B cell (primary cell): ENCODE measurements at regions not wholly inside any gene's neighbourhood (a gene's known extent, or its start where the extent isn't known, plus 50 kb on each side); places are given as distances from the start of the nearest gene placed in this dataset.

Experiments used
- CTCF ChIP-seq: fragments of 200-600 bp; IDR thresholded peaks from one replicate; pipeline ENCODE4 v1.8.0; 2022; ENCODE audit warnings: antibody characterized with exemption, mild to moderate bottlenecking
- EZH2 ChIP-seq: IDR thresholded peaks from 2 replicates; pipeline ENCODE4 v1.6.1; 2012; ENCODE audit warnings: borderline replicate concordance, low read depth, mild to moderate bottlenecking, moderate library complexity, low read length; ENCODE audit not compliant: insufficient read depth, poor library complexity, severe bottlenecking

DNA sequence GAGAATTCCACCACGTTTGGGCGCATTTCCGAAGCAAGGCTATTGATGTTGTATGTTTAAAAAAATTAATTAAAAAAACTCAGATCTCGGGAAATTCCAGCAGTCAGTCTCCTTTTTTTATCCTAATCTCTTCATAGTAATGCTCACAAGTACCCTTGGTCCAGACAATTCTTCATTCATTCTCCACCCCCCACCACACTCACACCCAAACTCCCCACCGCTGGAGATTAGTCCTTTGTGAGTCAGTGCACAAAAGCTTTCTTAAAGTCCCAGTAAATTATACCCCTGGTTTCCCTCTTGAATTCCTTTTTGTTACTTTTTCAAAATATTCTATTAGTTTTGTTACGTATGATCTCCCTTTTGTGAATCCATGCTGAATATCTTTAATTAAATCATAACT lies 274.6 kb downstream of the ZNF536 start:
- no peak for TF ChIP-seq CTCF
- no peak for TF ChIP-seq EZH2
